ENCODE measurements at regions not wholly inside any gene's neighbourhood (a gene's known extent, or its start where the extent isn't known, plus 50 kb on each side); places are given as distances from the start of the nearest gene placed in this dataset.
"Not testable (repeated sequence)": the region's sequence is repeated elsewhere in the genome, so short reads cannot be mapped to it uniquely, and the experiment has no call there.

- TF ChIP-seq CTCF (IDR thresholded peaks at IDR 0.05; ENCODE audit: low read length); EZH2 (IDR thresholded peaks at IDR 0.05; ENCODE audit: borderline replicate concordance, low read length): not testable (repeated sequence)
These were observed 97.1 kb downstream of the TTLL2 start for GRCh38 chr6:167421944-167422343.

Data from OCI-LY1 (cell line).